Fibroblast of lung (primary cell): ENCODE measurements at regions not wholly inside any gene's neighbourhood (a gene's known extent, or its start where the extent isn't known, plus 50 kb on each side); places are given as distances from the start of the nearest gene placed in this dataset.

Experiments used
- EZH2 ChIP-seq: IDR thresholded peaks from 2 replicates; pipeline ENCODE4 v1.5.1; 2012; ENCODE audit warnings: low read length, control low read depth, mild to moderate bottlenecking; ENCODE audit errors: missing control alignments
- TF ChIP-seq, protein P1 (sequence below), 2 donors: IDR thresholded peaks in 1 of 2; conservative IDR thresholded peaks in 1 of 2; 1 replicate in 1 of 2; 2 replicates in 1 of 2; pipeline ENCODE4 v1.5.1; 2011 to 2012; ENCODE audit warnings: low read length in 2 of 2, control low read depth in 1 of 2, inconsistent platforms in 1 of 2, low read depth in 1 of 2, mild to moderate bottlenecking in 1 of 2

DNA sequence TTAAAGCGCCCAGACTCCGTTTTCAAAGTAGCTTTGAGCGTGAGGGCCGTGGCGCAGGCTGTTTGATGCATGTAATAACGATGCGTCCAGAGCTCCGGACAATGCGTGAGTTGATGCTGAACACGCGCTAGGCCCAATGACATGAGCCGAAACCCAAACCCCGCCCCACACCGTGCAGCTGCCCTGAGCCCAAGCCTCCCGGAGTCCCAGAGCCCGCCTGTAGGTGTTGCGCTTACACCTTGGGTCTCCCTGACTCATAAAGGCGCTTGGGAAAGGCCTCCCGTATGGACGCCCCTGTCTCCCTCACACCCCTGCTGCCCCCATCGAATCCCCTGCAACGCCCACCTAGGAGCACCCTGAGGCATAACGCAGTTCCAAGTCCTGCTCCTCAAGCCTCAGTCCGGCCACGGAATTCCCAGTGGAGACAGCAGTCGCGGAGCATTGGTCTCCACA, 87.6 kb downstream of the ERMARD start:
- no peak for TF ChIP-seq EZH2
- TF ChIP-seq, protein P1, sequence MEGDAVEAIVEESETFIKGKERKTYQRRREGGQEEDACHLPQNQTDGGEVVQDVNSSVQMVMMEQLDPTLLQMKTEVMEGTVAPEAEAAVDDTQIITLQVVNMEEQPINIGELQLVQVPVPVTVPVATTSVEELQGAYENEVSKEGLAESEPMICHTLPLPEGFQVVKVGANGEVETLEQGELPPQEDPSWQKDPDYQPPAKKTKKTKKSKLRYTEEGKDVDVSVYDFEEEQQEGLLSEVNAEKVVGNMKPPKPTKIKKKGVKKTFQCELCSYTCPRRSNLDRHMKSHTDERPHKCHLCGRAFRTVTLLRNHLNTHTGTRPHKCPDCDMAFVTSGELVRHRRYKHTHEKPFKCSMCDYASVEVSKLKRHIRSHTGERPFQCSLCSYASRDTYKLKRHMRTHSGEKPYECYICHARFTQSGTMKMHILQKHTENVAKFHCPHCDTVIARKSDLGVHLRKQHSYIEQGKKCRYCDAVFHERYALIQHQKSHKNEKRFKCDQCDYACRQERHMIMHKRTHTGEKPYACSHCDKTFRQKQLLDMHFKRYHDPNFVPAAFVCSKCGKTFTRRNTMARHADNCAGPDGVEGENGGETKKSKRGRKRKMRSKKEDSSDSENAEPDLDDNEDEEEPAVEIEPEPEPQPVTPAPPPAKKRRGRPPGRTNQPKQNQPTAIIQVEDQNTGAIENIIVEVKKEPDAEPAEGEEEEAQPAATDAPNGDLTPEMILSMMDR (conservative IDR thresholded peaks at IDR 0.05 in 1 of 2, IDR thresholded peaks at IDR 0.05 in 1 of 2; ENCODE audit: low read depth in 1 of 2, low read length in 2 of 2), result no peak
